Activated gamma-delta T cell treated with anti-CD3 and anti-CD28 coated beads, Interleukin-2, amount 50 U/mL, for 16 hours (primary cell): ENCODE measurements at regions not wholly inside any gene's neighbourhood (a gene's known extent, or its start where the extent isn't known, plus 50 kb on each side); places are given as distances from the start of the nearest gene placed in this dataset.
A peak's percentile ranks its signal among the peaks of the same experiment; 100 is the strongest.
"Not testable (repeated sequence)": the region's sequence is repeated elsewhere in the genome, so short reads cannot be mapped to it uniquely, and the experiment has no call there.

Source experiments
- DNase-seq: peaks from one replicate; pipeline ENCODE4 v3.0.0-alpha.2; 2020; ENCODE audit warnings: low read depth

DNA sequence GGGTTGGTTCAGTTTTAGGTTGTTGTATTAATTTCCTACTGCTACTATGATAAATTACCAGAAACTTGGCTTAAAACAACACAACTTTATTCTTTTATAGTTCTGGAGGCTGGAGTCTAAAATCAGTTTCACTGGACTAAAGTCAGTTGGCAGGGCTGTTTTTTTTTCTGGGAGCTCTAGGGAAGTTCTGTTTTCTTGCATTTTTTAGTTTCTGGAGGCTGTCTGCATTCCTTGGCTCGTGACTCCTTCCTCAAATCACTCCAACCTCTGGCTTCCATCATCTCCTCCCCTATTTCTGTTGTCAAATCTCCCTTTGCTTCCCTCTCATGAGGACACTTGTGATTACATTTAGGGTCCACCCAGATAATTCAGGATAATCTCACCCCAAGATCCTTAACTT lies 51.3 kb upstream of the SUB1 start:
- DNase-seq = no peak

GRCh38 chr5:32531885-32532520 lies 53.4 kb upstream of the SUB1 start:
- peak; percentile 22 for DNase-seq

- DNase-seq = not testable (repeated sequence)
These were observed 58.0 kb upstream of the SUB1 start for GRCh38 chr5:32527321-32527720.

- no peak for DNase-seq
These were observed 58.5 kb upstream of the SUB1 start for GRCh38 chr5:32526810-32527209.

GRCh38 chr5:32523625-32524024 lies 61.7 kb upstream of the SUB1 start:
- DNase-seq = no peak

- no peak for DNase-seq
These were observed 62.8 kb upstream of the SUB1 start for GRCh38 chr5:32522429-32523143.

DNA sequence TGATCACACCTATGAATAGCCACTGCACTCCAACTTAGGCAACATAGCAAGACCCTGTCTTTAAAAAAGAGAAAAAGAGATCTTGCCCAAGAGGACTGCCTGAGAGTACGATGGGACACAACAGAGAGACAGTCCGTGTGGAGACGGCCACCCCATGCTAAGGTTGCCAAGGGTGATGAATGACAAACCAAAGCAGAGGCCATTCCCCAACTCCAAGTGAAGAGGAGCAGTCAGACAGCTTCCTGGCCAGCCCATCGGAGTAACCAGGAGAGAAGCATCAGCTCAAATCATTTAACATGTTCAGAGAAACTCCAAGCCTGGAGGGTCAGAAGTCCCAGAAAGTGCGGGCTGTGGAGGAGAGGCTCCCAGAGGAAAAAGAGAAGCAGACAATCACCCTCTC lies 63.9 kb upstream of the SUB1 start:
- DNase-seq = no peak

DNA sequence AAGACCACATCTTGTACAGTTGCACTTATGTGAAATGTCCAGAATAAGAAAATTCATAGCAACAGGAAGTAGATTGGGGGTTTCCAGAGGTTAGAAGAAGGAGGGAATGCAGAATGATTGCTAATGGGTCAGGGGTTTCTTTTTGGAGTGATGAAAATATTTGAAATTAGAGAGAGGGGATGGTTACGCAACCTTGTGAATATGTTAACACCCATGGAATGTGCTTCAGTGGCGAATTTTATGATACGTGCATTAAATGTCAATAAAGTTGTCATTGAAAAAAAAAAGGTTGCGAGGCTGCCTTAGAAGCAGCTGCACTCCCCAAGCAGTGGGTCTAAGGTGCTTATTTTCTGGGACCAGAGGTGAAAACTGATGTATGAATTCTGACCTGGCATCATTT lies 64.4 kb upstream of the SUB1 start:
- DNase-seq = no peak

DNA sequence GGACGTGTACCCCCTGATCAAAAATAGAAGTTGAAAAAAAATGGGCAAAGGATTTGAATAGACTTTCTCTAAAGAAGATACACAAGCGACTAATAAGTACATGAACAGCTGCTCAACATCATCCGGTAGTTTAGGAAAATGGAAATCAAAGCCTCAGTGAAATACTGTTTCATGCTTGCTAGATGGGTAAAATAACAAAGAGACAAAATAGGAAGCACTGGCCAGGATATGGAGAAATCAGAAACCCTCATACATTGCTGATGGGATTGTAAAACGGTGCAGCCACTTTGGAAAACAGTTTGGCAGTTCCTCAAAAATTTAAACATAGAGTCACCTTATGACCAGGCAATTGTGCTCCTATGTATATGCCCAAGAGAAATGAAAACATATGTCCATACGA lies 65.0 kb upstream of the SUB1 start:
- DNase-seq = no peak

- DNase-seq = no peak
These were observed 65.8 kb upstream of the SUB1 start for GRCh38 chr5:32519508-32519907.

DNA sequence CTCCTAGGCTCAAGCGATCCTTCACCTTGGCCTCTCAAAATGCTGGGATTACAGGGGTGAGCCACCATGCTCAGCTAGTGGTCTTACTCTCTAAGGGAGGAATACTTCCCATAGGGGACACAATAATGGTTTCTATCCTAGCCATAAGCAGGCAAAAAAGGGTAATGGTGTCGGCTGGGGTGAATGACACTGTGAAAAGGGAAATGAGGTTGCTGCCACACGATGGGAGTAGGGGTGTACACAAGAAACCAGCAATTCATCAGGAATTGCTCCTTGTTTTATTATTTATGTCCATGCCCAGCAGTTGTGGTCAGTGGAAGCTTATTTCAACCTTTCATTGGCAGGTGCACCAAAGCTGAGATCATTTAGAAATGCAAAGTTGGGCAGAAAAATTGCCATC lies 70.3 kb upstream of the ZFR start:
- no peak for DNase-seq

GRCh38 chr5:32512926-32513325 lies 68.4 kb upstream of the ZFR start:
- no peak for DNase-seq

DNA sequence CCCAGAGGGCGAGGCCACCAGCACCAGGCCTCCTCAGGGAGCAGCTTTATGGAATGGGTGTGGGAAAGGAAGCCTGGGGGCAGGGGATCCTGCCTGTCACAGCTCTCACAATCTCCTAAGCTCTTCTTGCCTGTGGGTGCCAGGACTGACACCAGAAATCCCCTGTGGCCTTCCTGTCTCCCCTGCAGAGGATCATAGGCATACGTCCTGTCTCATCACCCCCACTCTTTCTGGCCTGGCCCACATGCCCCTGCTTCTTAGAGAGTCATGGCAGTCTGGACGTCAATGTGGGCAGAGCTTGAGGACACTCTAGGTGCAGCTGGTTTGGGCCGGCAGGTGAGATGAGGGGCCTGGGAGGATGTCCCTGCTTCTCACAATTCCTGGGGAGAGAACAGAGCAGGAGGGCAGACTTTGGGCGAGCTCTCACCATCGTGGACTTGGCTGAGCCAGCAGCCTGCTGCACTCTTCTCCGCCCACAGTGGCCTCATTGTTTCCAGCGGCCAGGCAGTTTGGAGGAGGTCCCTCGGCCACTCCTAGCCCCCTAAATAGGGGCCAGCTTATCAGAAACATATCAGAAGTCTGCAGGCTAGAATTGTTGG lies 67.3 kb upstream of the ZFR start:
- no peak for DNase-seq

DNA sequence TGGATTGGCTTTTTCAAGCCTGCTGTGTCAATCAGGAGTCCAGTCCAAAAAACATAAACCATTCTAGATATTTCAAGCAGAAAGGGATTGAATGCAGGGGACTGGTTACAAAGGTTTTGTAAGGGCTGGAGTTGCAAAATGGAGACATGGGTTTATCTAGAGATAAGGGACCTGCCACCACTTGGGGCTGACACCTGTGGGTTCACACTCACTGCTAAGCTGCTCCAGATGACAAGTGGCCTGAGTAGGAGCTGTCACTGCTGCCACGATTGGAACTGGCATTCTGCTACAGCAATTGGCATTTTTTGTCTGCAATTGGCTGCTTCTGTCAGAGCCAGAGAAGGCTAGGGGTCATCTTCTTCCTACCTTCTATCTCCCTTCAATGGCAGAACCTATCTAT lies 66.3 kb upstream of the ZFR start:
- DNase-seq = no peak

DNA sequence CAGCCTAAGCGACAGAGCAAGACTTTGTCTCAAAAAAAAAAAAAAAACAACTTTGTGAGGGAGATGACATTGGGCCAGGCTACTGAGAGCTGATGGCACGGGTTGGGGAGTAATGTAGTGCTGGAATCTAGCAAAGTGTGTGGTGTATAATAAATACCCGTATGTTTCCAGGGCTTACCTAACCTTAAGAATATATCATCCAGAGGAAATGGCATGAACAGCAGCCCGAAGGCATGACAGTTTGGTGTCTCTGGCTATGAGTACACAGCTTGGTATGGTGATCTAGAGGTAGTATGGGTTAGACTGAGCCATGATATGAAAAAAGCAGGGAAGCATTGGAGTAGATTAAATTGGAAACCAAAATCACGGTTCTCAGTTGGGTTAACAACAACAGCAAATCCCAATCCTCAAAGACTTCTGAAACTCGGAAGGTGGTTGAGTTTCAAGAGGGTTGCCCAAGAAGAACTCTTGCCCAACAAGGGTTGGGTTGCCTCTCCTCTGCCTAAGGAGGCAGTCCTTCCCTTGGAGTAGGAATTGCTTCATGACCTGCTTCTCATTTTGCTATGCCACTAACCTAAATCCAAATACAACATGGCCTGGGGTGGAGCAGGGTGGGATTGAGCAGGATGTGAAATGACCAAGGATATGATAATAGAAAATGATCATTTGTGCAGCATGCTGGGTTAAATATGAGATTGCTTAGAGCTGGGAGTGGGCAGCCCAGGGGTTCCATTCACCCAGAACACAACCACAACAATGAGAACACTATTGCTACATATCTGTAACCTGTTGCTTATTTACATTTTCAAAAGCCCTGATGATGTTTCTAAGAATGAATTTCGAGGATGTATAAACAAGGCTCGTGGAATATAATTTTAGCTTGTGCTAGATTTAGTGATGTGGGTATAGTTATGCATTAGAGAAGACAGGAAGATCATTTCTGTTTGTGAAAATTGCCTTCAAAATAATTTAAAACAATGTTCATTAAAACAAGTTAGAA lies 64.6 kb upstream of the ZFR start:
- DNase-seq = no peak

GRCh38 chr5:32507738-32508434 lies 63.3 kb upstream of the ZFR start:
- no peak for DNase-seq

DNA sequence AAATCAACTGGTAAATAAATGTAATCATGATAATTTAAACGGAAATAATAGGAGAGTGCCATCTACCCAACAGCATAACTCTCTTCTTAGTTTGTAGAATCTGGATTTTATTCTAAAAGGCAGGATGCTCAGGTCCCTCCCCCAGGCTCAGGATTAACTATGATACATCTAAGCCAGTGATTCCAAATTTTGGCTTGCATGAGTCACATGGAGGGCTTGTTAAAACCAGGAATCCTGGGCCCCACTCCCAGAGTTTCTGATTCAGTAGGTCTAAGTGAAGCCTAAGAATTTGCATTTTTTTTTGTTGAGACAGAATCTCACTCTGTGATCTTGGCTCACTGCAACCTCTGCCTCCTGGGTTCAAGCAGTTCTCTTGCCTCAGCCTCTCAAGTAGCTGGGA lies 62.3 kb upstream of the ZFR start:
- no peak for DNase-seq

DNA sequence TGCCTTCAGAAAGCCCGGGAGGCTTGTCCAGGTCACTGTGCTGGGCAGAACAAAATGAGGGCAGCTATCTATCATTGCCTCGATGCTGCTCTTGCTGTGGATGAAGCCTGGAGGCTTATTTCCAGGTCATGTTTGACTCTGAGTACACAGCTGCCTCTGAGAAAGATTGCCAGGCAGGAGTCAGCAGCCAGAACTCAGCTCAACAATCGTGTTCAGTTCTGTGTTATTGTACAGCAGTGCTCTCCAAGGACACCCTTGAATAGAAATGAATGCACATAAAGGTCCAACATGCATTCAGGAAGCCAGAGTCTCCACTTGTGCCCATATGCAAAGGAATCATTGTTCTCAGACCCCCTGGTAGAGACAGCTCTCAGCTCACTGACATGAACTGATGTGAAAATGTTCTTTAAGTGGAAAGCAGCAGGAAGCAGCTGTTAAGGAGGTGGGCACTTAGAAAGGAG lies 61.7 kb upstream of the ZFR start:
- no peak for DNase-seq

GRCh38 chr5:32505756-32506155 lies 61.2 kb upstream of the ZFR start:
- DNase-seq = no peak

- DNase-seq = no peak
These were observed 60.6 kb upstream of the ZFR start for GRCh38 chr5:32504989-32505596.

- no peak for DNase-seq
These were observed 59.9 kb upstream of the ZFR start for GRCh38 chr5:32504329-32504988.
